HUES64 (cell line): ENCODE measurements at regions not wholly inside any gene's neighbourhood (a gene's known extent, or its start where the extent isn't known, plus 50 kb on each side); places are given as distances from the start of the nearest gene placed in this dataset.

Experiments used
- H3K27ac ChIP-seq: 2 replicates; pipeline ENCODE4 v1.7.0; 2013; ENCODE audit warnings: low read depth, low read length, inconsistent platforms
- H3K27me3 ChIP-seq: 2 replicates; pipeline ENCODE4 v1.6.1; 2013; ENCODE audit warnings: mild to moderate bottlenecking, low read length; ENCODE audit not compliant: insufficient read depth
- H3K36me3 ChIP-seq: 2 replicates; pipeline ENCODE4 v1.6.1; 2013; ENCODE audit warnings: mild to moderate bottlenecking, low read length; ENCODE audit not compliant: insufficient read depth
- H3K4me1 ChIP-seq: 2 replicates; pipeline ENCODE4 v1.6.1; 2013; ENCODE audit warnings: mild to moderate bottlenecking, low read length, moderate library complexity; ENCODE audit not compliant: insufficient read depth
- H3K4me3 ChIP-seq: 2 replicates; pipeline ENCODE4 v1.5.1; 2013; ENCODE audit warnings: mild to moderate bottlenecking, low read length, moderate library complexity
- H3K9ac ChIP-seq: 2 replicates; pipeline ENCODE4 v1.6.1; 2013; ENCODE audit warnings: mild to moderate bottlenecking, low read depth, low read length
- H3K9me3 ChIP-seq: 2 replicates; pipeline ENCODE4 v1.6.1; 2013; ENCODE audit warnings: low read depth, low read length; ENCODE audit not compliant: insufficient read depth
- whole genome bisulfite sequencing: fragments of 150-250, 120-280 bp; methylation state at CpG from one replicate; pipeline ENCODE4 v1.1.7; 2013; ENCODE audit warnings: missing lambda C conversion rate; 5-methylcytosine and 5-hydroxymethylcytosine counted together

DNA sequence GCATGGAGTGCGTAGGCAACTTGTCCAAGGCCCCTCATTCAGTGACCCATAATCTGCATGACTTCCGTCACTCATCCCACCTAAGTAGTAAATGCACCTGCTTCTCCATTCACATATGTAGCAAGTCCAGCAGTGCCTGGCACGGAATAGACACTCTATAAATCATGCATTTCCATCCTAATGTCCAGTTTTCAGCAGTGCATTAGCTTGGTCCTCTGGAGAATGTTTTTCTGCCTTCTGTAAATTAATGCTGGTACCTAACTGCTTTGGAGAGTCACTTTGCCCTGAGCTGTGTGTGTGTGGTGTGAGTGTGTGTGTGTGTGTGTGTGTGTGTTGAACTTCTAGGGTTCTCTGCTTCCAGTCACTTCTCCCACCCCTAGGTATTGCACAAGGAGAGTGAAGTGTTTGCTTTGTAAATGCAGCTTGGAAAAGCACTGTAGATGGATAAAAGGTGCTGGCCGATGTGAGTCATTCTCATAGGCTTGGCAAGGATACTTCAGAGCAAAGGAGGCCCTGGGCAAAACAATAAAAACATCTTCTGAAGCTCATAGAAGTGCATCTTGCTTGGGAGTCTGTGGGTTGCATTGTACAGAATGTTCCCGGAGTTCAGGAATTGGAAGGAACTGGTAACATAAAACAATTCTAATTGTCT, 181.8 kb downstream of the KATNAL1 start:
- 53% methylated on average over 5 of the region's 5 CpGs for WGBS
- H3K4me3 ChIP-seq, result no peak overlapping the region
- H3K27ac ChIP-seq, result no peak overlapping the region
- H3K9ac ChIP-seq, result no peak overlapping the region
- no peaks in the 10 kb centered on the region for H3K27me3 ChIP-seq
- H3K9me3 ChIP-seq, result no peaks in the 10 kb centered on the region
- H3K4me1 ChIP-seq, result no peaks in the 10 kb centered on the region
- no peaks in the 10 kb centered on the region for H3K36me3 ChIP-seq

DNA sequence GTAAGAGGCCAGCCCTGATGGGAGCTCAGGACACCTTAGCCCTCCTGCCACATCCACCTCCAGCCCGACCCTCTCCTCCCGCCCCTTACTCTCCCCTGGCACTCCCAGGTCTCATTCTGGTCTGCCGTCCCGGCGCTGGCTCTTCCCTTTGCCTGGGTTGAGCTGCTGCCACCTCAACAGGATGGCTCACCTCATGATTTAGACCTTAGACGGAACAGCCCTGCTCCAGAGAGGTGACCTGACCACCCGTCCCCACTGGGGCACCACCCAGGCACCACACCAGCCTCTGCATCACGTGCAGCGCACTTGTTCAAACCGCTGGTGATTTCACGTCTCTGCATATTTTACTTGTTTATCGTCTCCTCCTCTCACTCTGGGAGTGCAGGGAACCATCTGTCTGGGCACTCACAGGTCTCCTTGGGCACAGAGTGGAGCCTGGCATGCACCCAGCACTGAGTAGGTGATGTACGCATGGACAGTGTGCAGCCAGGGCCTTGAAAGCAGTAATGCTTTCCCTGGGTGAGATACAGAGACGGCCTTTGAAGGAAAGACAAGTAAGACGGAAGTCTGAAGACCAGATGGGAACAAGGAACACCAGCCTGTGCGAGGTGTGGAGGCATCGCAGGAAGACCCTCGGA, 183.1 kb downstream of the KATNAL1 start:
- H3K9me3 ChIP-seq, result no peaks in the 10 kb centered on the region
- H3K27ac ChIP-seq, result no peak overlapping the region
- no peaks in the 10 kb centered on the region for H3K27me3 ChIP-seq
- no peak overlapping the region for H3K9ac ChIP-seq
- H3K4me1 ChIP-seq, result no peaks in the 10 kb centered on the region
- H3K36me3 ChIP-seq, result no peaks in the 10 kb centered on the region
- no peak overlapping the region for H3K4me3 ChIP-seq
- WGBS, result 96% methylated on average over 18 of the region's 18 CpGs

DNA sequence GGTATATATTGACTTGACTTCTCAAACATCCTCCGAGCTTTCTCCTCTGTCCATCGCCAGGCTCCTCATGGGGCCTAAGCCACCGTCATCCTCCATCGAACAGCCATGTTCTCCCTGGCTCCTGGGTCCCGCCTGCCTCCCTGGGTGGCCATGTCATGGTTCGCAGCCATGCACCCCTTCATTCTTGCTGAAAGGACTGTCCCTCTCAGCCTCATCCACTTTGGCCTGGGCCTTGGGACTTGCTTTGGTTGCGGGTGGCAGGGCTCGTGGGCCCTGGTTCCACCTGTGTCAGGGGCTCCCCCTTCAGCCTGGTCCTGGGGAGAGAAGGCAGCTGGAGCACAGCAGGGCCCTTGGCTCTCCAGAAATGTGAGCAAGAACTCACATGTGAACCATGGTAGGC, 183.8 kb downstream of the KATNAL1 start:
- Histone ChIP-seq H3K9ac (no peak overlapping the region), H3K4me1 (no peaks in the 10 kb centered on the region), H3K27ac (no peak overlapping the region), H3K9me3 (no peaks in the 10 kb centered on the region), H3K27me3 (no peaks in the 10 kb centered on the region), H3K4me3 (no peak overlapping the region), H3K36me3 (no peaks in the 10 kb centered on the region)
- WGBS, result 94% methylated on average over 8 of the region's 8 CpGs

DNA sequence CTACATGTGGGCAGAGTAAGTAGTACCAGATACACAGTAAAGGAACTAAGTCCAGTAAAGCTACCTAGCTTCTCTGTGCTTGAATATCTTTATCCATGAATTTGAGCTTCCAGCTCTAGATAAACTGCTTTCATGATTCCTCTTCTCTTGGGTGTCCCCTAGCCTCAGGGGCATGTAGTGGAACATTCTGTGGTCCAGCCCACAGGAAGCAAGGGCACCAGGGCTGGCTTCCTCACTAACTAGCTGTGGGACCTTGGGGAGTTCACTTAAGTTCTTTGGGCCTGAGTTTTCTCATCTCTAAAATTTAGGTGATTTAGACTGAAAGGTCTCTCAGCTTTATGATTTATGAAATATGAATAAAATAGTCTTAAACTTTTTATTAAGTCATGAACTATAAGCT, 185.7 kb downstream of the KATNAL1 start:
- no peaks in the 10 kb centered on the region for H3K27me3 ChIP-seq
- no peaks in the 10 kb centered on the region for H3K9me3 ChIP-seq
- no peaks in the 10 kb centered on the region for H3K4me1 ChIP-seq
- H3K36me3 ChIP-seq, result no peaks in the 10 kb centered on the region
- H3K4me3 ChIP-seq, result no peak overlapping the region
- no peak overlapping the region for H3K9ac ChIP-seq
- no peak overlapping the region for H3K27ac ChIP-seq

DNA sequence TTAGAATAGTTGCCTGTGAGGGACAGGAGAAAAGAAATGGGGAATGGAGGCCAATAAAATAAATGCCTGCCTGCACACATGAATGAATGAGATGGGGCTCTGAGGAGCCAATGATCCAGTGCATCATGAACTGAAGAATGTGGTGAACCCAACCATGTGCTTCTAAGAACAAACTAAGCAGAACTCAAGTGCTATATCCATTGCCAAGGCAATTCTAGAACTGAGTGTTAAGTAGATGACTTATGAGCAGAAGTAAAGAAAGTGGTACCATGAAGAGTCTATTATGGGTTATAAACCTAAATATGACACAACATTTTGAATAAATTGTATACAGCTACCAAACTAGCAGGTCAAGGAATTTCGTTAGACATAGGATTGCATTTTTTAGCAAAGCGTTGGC, 186.1 kb downstream of the KATNAL1 start:
- H3K9me3 ChIP-seq, result no peaks in the 10 kb centered on the region
- no peaks in the 10 kb centered on the region for H3K36me3 ChIP-seq
- H3K27me3 ChIP-seq, result no peaks in the 10 kb centered on the region
- no peaks in the 10 kb centered on the region for H3K4me1 ChIP-seq
- whole genome bisulfite sequencing, result 81% methylated on average over 2 of the region's 2 CpGs
- no peak overlapping the region for H3K4me3 ChIP-seq
- H3K27ac ChIP-seq, result no peak overlapping the region
- no peak overlapping the region for H3K9ac ChIP-seq

DNA sequence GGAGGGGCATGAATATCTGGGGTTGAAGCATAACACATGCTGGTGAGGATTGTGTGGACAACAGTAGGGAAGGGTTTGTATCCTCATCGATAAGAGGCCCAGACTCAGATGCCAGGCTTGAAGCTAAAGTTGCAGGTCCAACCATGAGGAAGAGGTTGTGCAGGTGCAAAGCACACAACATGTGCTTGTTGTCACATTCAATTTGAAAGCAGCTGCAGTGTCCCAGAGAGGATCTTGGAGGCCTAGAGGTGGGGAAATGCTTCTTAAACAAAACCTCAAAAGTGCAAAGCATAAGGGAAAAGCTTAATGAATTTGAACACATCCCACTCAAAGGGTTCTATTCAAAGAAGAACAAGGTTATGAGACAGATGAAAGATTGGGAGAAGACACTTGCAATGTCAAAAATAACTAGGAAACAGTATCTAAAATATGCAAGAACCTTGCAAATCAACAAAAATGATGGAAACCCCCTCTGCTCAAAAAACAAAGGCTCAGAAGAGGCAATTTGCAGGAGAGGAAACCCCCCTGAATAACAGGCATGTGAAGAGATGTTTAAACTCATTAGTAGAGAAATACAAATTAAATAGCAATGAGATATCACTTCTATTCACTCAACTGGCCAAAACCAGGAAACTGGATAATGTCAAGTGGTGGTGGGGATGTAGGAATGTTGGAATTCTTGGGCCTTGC, 187.1 kb downstream of the KATNAL1 start:
- no peak overlapping the region for H3K27ac ChIP-seq
- H3K9ac ChIP-seq, result no peak overlapping the region
- H3K4me3 ChIP-seq, result no peak overlapping the region
- H3K4me1 ChIP-seq, result no peaks in the 10 kb centered on the region; the same call in 1 of the 2 replicates
- no peaks in the 10 kb centered on the region for H3K27me3 ChIP-seq
- no peaks in the 10 kb centered on the region for H3K9me3 ChIP-seq
- 94% methylated on average over 1 of the region's 1 CpG for WGBS
- no peaks in the 10 kb centered on the region for H3K36me3 ChIP-seq

DNA sequence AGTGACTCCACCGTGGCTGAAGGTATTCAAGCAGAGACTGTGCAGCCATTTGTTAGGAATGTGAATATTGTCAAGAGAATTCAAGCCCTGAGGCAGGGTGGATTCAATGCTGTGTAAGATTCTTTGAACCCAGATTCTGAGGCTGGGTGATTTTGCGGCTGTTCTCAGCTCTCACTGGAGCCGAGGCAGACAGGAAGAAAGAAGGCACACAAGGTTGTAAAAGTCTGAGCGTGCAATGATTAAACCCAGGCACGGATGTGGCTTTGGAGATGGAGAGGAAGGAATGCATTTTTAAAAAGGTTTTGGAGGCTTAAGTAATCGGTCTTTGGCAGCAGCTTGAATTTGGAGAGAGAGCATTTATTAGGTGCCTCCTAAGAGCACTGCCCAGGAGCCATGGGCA, 187.9 kb downstream of the KATNAL1 start:
- Histone ChIP-seq H3K36me3 (no peaks in the 10 kb centered on the region), H3K9me3 (no peaks in the 10 kb centered on the region), H3K27ac (no peak overlapping the region), H3K4me1 (no peaks in the 10 kb centered on the region; the same call in 1 of the 2 replicates), H3K9ac (no peak overlapping the region), H3K27me3 (no peaks in the 10 kb centered on the region), H3K4me3 (no peak overlapping the region)
- WGBS, result 82% methylated on average over 6 of the region's 6 CpGs

DNA sequence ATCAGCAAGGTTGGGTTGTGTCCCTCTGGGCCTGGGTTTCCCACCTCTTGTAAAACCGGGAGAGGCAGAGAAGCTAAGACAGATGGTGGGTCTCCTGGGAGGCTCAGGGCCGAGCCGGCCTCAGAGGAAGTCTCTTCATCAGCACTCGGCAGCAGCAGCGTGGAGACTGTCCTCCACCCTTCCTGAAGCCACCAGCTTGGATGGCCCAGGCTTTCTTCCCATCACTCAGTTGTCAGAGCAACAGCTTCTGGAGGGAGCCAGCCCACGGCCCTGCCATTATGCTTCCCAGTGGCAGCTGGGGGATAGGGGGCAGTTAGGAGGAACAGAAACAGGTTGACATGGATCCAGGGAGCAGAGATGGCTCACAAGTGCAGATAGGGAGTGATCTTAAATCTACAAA, 191.0 kb downstream of the KATNAL1 start:
- no peak overlapping the region for H3K9ac ChIP-seq
- H3K4me3 ChIP-seq, result no peak overlapping the region
- 87% methylated on average over 6 of the region's 6 CpGs for WGBS
- no peaks in the 10 kb centered on the region for H3K27me3 ChIP-seq
- H3K36me3 ChIP-seq, result no peaks in the 10 kb centered on the region
- H3K9me3 ChIP-seq, result no peaks in the 10 kb centered on the region
- H3K27ac ChIP-seq, result no peak overlapping the region
- peaks cover 10% of the 10 kb centered on the region for H3K4me1 ChIP-seq

DNA sequence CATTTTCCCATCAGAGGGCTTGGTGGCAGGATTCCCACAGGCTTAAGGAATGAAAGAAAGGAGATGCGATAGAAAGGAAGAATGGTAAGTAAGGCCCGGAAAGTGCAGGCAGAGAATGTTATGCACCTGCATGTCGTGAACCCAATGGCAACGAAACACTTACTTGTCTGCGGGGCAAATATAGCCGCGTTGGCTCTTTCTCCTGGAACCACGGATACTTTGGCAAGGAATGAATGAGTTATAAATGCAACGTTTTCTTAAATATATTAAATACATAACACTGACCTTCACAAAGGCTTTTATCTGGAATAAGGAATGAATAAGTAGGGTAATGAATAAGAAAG, 192.1 kb downstream of the KATNAL1 start:
- Histone ChIP-seq H3K27ac (no peak overlapping the region), H3K4me3 (peak overlapping the region; percentile 74), H3K27me3 (no peaks in the 10 kb centered on the region), H3K4me1 (peaks cover 10% of the 10 kb centered on the region), H3K9ac (peak overlapping the region; percentile 81; the same call in 1 of the 2 replicates), H3K36me3 (no peaks in the 10 kb centered on the region), H3K9me3 (no peaks in the 10 kb centered on the region)
- WGBS, result 49% methylated on average over 8 of the region's 9 CpGs

DNA sequence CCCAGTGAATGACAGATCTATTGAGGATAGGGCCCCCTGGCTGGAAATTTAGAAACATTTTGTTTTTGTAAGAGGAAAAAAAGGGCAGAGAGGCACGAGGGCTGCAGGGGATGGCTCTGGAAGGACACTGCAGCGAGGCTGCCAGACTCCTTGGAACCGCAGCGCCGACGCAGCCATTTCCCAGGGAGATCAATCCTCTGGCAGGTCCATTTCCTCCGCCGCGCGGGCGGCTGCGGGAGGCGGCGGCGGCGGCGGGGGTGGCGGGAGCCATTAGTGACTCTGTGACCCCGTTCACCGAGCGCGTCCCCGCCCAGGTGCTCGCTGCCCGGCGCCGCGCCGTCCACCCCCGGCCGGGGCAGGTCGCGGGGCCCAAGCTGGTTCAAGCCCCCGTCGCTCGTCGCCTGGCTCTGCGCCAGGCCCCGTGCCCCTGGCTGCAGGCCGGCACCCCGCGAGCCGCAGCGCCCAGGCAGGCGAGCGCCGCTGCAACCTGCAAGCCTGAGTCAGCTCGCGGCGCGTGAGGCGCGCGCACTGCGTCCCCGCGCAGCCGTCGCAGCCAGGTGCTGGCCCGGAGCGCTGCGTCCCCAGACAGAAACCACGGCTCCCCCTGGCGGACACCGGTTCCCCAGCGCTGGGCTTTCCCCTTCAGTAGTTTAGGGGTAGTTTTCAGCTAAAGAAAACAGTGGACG, 192.6 kb downstream of the KATNAL1 start:
- Histone ChIP-seq H3K4me3 (peak overlapping the region; percentile 74), H3K27me3 (no peaks in the 10 kb centered on the region), H3K9ac (peak overlapping the region; percentile 81), H3K36me3 (no peaks in the 10 kb centered on the region), H3K27ac (no peak overlapping the region), H3K9me3 (no peaks in the 10 kb centered on the region), H3K4me1 (peaks cover 10% of the 10 kb centered on the region)
- WGBS, result under 1% methylated on average over 67 of the region's 67 CpGs

DNA sequence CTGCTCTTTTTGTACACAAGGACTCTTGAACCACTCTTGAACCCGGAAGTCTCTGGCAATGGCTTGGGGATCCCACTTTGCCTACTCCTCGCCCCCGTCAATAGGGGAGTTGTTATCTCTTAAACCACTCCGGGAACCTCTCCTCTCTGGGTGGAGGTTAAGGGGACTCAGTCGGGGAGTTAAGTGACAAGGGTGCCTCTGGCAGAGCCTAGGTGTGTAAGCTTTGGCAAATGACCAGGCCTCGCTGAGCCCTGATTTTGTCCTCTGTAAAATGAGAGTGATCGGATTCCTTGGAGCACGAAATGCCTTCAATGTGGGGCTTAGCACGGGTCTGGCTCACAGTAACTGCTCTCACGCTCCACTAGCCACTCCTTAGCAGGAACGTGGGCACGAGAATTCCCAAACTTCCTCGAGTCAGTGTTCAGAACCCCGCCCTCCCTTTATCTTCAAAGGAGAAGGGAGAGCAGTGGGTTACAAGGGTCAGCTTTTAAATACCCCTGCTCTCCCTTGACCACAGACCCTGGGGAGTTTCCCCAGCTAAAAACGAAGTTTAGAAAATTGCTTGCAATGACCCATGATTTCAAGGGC, 193.3 kb downstream of the KATNAL1 start:
- WGBS, result 64% methylated on average over 15 of the region's 15 CpGs
- Histone ChIP-seq H3K4me3 (peak overlapping the region; percentile 74), H3K4me1 (peaks cover 10% of the 10 kb centered on the region), H3K27ac (no peak overlapping the region), H3K9ac (peak overlapping the region; percentile 81; the same call in 1 of the 2 replicates), H3K36me3 (no peaks in the 10 kb centered on the region), H3K9me3 (no peaks in the 10 kb centered on the region), H3K27me3 (no peaks in the 10 kb centered on the region)
